ENCODE measurements at regions not wholly inside any gene's neighbourhood (a gene's known extent, or its start where the extent isn't known, plus 50 kb on each side); places are given as distances from the start of the nearest gene placed in this dataset.

DNA sequence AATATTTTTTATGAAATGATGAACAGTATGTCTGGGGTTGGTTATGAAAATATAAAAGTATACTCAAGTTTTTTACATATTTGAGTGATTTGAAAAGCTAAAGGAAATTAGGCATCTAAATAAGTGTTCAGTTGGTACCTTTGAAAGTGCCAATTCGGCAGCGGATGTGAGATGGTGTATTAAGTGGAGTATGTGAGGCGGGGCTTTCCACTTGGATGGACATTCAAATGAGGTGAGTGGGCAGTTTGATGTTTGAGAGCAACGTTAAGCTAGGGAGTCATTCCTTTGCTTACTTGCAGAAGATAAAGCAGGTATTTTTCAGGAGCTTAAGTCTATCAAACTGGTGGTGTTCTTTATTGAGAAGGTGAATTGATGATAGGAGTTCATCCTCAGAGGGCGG lies 189.0 kb upstream of the GOLIM4 start (continued):
- TF ChIP-seq, protein P1, sequence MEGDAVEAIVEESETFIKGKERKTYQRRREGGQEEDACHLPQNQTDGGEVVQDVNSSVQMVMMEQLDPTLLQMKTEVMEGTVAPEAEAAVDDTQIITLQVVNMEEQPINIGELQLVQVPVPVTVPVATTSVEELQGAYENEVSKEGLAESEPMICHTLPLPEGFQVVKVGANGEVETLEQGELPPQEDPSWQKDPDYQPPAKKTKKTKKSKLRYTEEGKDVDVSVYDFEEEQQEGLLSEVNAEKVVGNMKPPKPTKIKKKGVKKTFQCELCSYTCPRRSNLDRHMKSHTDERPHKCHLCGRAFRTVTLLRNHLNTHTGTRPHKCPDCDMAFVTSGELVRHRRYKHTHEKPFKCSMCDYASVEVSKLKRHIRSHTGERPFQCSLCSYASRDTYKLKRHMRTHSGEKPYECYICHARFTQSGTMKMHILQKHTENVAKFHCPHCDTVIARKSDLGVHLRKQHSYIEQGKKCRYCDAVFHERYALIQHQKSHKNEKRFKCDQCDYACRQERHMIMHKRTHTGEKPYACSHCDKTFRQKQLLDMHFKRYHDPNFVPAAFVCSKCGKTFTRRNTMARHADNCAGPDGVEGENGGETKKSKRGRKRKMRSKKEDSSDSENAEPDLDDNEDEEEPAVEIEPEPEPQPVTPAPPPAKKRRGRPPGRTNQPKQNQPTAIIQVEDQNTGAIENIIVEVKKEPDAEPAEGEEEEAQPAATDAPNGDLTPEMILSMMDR (conservative IDR thresholded peaks at IDR 0.05; ENCODE audit: low read depth in 2 of 2) = no peak
- TF ChIP-seq EZH2 (IDR thresholded peaks at IDR 0.05; ENCODE audit: low read depth, unreplicated experiment) = no peak
- TF ChIP-seq ZNF114 (CRISPR knock-in tag; IDR thresholded peaks at IDR 0.05) = no peak
- TF ChIP-seq, protein P2, sequence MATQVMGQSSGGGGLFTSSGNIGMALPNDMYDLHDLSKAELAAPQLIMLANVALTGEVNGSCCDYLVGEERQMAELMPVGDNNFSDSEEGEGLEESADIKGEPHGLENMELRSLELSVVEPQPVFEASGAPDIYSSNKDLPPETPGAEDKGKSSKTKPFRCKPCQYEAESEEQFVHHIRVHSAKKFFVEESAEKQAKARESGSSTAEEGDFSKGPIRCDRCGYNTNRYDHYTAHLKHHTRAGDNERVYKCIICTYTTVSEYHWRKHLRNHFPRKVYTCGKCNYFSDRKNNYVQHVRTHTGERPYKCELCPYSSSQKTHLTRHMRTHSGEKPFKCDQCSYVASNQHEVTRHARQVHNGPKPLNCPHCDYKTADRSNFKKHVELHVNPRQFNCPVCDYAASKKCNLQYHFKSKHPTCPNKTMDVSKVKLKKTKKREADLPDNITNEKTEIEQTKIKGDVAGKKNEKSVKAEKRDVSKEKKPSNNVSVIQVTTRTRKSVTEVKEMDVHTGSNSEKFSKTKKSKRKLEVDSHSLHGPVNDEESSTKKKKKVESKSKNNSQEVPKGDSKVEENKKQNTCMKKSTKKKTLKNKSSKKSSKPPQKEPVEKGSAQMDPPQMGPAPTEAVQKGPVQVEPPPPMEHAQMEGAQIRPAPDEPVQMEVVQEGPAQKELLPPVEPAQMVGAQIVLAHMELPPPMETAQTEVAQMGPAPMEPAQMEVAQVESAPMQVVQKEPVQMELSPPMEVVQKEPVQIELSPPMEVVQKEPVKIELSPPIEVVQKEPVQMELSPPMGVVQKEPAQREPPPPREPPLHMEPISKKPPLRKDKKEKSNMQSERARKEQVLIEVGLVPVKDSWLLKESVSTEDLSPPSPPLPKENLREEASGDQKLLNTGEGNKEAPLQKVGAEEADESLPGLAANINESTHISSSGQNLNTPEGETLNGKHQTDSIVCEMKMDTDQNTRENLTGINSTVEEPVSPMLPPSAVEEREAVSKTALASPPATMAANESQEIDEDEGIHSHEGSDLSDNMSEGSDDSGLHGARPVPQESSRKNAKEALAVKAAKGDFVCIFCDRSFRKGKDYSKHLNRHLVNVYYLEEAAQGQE (IDR thresholded peaks at IDR 0.05; ENCODE audit: unreplicated experiment) = no peak
- TF ChIP-seq STAT1 (IDR thresholded peaks at IDR 0.05; ENCODE audit: unreplicated experiment) = no peak
- TF ChIP-seq ZNF331 (CRISPR knock-in tag; IDR thresholded peaks at IDR 0.05; ENCODE audit: low read depth) = no peak
- no peak for TF ChIP-seq CREB1 (CRISPR knock-in tag; IDR thresholded peaks at IDR 0.05; ENCODE audit: low read depth)
- no peak for TF ChIP-seq EZH2phosphoT487 (IDR thresholded peaks at IDR 0.05; ENCODE audit: unreplicated experiment)
- TF ChIP-seq NANOG (IDR thresholded peaks at IDR 0.05; ENCODE audit: borderline replicate concordance) = no peak

DNA sequence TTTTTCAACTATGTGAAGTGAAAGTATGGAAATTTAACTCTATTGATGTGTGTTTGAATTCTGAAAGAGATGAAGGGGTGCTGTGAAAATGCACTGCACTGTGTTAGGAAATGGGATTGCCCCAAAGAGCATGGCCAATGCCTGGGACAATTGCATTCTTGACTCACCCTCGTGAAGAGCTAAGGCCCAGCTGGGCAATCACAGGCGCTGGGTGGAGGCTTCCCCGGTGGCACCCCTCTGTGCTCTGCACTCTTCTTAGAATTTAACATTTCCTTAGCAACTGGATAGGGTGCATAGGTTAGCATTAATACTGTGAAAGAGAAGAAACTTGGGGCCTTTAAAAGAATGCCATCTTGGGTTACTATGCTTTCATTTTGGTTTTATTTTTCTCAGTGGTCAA lies 179.9 kb upstream of the GOLIM4 start:
- Mint-ChIP-seq H3K4me3 (no peak overlapping the region), H3K9me3 (peaks cover 8% of the 10 kb centered on the region; the same call in 2 of the 3 replicates), H3K36me3 (ENCODE audit: low read depth) (peaks cover 18% of the 10 kb centered on the region), H3K4me1 (peaks cover 39% of the 10 kb centered on the region), H3K27ac (no peak overlapping the region), H3K27me3 (ENCODE audit: insufficient read depth, low read depth, poor library complexity) (peaks cover 6% of the 10 kb centered on the region)
- Histone ChIP-seq H4K20me1 (replicated peaks; ENCODE audit: insufficient read depth) (no peaks in the 10 kb centered on the region), H2AFZ (no peak overlapping the region), H3K27ac (ENCODE audit: low read depth) (no peak overlapping the region), H3K9me2 (ENCODE audit: insufficient read depth) (no peaks in the 10 kb centered on the region; the same call in 1 of the 2 replicates), H3K4me1 (ENCODE audit: insufficient read depth) (peaks cover 13% of the 10 kb centered on the region), H3K4me3 (no peak overlapping the region), H3K36me3 (ENCODE audit: insufficient read depth) (no peaks in the 10 kb centered on the region), H3K27me3 (ENCODE audit: insufficient read depth) (no peaks in the 10 kb centered on the region), H3K79me2 (replicated peaks; ENCODE audit: insufficient read depth) (no peaks in the 10 kb centered on the region), H3K4me2 (no peak overlapping the region), H3F3A (replicated peaks; ENCODE audit: low read depth) (no peaks in the 10 kb centered on the region)
- DNase-seq (ENCODE audit: low spot score) (no peak), ATAC-seq (peak; percentile 79)
- TF ChIP-seq, protein P3, sequence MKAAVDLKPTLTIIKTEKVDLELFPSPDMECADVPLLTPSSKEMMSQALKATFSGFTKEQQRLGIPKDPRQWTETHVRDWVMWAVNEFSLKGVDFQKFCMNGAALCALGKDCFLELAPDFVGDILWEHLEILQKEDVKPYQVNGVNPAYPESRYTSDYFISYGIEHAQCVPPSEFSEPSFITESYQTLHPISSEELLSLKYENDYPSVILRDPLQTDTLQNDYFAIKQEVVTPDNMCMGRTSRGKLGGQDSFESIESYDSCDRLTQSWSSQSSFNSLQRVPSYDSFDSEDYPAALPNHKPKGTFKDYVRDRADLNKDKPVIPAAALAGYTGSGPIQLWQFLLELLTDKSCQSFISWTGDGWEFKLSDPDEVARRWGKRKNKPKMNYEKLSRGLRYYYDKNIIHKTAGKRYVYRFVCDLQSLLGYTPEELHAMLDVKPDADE (IDR thresholded peaks at IDR 0.05) = no peak
- TF ChIP-seq, protein P4, sequence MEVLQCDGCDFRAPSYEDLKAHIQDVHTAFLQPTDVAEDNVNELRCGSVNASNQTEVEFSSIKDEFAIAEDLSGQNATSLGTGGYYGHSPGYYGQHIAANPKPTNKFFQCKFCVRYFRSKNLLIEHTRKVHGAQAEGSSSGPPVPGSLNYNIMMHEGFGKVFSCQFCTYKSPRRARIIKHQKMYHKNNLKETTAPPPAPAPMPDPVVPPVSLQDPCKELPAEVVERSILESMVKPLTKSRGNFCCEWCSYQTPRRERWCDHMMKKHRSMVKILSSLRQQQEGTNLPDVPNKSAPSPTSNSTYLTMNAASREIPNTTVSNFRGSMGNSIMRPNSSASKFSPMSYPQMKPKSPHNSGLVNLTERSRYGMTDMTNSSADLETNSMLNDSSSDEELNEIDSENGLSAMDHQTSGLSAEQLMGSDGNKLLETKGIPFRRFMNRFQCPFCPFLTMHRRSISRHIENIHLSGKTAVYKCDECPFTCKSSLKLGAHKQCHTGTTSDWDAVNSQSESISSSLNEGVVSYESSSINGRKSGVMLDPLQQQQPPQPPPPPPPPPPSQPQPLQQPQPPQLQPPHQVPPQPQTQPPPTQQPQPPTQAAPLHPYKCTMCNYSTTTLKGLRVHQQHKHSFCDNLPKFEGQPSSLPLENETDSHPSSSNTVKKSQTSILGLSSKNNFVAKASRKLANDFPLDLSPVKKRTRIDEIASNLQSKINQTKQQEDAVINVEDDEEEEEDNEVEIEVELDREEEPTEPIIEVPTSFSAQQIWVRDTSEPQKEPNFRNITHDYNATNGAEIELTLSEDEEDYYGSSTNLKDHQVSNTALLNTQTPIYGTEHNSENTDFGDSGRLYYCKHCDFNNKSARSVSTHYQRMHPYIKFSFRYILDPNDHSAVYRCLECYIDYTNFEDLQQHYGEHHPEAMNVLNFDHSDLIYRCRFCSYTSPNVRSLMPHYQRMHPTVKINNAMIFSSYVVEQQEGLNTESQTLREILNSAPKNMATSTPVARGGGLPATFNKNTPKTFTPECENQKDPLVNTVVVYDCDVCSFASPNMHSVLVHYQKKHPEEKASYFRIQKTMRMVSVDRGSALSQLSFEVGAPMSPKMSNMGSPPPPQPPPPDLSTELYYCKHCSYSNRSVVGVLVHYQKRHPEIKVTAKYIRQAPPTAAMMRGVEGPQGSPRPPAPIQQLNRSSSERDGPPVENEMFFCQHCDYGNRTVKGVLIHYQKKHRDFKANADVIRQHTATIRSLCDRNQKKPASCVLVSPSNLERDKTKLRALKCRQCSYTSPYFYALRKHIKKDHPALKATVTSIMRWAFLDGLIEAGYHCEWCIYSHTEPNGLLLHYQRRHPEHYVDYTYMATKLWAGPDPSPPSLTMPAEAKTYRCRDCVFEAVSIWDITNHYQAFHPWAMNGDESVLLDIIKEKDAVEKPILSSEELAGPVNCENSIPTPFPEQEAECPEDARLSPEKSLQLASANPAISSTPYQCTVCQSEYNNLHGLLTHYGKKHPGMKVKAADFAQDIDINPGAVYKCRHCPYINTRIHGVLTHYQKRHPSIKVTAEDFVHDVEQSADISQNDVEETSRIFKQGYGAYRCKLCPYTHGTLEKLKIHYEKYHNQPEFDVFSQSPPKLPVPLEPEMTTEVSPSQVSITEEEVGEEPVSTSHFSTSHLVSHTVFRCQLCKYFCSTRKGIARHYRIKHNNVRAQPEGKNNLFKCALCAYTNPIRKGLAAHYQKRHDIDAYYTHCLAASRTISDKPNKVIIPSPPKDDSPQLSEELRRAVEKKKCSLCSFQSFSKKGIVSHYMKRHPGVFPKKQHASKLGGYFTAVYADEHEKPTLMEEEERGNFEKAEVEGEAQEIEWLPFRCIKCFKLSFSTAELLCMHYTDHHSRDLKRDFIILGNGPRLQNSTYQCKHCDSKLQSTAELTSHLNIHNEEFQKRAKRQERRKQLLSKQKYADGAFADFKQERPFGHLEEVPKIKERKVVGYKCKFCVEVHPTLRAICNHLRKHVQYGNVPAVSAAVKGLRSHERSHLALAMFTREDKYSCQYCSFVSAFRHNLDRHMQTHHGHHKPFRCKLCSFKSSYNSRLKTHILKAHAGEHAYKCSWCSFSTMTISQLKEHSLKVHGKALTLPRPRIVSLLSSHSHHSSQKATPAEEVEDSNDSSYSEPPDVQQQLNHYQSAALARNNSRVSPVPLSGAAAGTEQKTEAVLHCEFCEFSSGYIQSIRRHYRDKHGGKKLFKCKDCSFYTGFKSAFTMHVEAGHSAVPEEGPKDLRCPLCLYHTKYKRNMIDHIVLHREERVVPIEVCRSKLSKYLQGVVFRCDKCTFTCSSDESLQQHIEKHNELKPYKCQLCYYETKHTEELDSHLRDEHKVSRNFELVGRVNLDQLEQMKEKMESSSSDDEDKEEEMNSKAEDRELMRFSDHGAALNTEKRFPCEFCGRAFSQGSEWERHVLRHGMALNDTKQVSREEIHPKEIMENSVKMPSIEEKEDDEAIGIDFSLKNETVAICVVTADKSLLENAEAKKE (CRISPR knock-in tag; IDR thresholded peaks at IDR 0.05) = 0 out of 2 replicates have a peak, but pooled peaks have one; percentile 28

All from GM23338 (cell line).